Left forelimb (tissue), 1 donor: ENCODE measurements at regions not wholly inside any gene's neighbourhood (a gene's known extent, or its start where the extent isn't known, plus 50 kb on each side); places are given as distances from the start of the nearest gene placed in this dataset.
A peak's percentile ranks its signal among the peaks of the same experiment; 100 is the strongest.

Experiments
- DNase-seq: peaks from one replicate; pipeline ENCODE4 v3.0.0-alpha.2; 2018; ENCODE audit warnings: low spot score

DNA sequence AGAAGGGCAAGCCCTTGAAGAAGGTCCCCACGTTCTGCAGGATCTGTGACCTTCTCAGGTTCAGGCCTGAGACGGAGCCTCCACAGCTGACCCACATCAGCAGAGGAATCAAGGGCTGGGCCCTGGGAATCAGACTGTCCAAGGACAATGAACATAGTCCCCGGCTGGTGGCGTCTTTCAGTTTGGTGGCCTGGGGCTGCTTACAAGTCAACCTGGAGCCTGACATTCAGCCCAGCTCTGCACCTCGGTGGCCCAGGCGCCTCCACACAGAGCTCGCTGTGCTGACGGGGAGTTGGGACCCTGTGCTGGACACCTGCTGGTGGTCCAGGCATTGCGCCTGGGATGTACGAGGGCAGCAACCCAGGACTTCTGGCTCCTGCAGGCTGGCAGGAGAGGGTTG is 523.5 kb downstream of the TBC1D22A start:
- no peak for DNase-seq

DNA sequence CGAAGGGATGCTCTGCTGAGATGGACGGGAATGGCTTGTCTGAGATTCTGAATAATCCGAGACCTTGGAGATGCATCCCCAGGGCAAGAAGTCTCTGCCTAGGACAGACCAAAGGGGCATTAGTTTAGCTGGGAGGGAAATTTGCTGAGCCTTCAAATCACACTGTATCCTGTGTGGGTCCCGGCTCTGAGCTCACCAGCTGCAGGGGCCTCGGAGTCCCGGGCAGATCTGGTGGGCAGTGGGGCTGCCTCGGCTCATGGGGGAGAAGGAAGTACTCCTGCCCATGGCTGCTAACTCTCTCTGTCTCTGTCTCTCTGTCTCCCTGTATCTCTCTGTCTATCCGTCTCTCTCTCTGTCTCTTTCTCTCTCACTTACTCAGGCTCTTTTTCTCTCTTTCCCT is 522.4 kb downstream of the TBC1D22A start:
- no peak for DNase-seq

DNA sequence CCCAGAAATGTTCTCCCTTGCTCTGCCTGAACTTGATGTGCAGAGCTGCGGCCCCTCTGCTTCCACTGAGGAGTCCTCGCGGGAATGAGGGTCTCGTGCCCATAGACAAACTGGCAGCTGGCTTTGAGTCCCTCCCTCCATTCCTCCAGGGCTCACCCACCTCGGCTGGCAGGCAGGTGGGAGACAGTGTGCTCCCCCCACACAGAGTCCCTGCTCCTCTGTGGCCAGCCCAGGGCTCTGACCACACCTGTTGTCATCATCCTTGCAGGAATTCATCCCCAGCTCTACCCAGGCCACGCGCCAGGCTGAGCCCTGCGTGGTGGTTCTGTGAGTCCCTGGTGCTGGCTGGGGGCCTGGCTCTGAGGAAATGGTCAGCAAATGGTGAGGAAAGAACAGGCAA is 521.9 kb downstream of the TBC1D22A start:
- no peak for DNase-seq

DNA sequence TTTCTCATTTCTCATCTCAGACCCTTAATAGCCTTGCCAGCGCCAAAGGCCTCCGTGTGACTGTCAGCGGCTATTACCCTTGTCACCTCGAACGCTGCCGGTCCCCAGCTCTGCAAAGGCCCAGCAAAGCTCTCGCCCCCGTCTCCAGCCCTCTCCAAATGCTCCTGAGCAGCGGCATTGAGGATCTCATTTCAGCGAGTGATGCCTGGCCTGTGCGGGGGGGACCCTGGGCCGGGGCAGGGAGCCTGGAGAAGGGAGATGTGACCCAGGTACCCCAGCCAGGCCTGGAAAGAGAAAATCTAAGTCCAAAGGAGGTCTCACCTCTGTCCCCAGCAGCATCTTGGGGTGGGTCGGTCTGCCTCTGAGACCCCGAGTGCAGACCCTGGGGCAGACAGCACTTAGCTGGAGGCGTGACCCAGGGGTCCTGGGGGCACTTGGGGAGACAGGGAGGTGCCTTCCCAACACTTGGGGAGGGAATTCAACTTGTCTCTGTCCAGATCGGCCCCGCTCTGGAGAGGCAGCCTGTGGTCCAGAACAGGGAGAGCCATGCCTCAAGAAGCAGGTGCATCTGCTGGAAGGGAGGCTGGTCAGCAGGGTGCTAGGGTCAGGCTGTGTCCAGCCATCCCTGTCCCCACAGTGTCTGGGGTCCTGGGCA is 521.3 kb downstream of the TBC1D22A start:
- no peak for DNase-seq

DNA sequence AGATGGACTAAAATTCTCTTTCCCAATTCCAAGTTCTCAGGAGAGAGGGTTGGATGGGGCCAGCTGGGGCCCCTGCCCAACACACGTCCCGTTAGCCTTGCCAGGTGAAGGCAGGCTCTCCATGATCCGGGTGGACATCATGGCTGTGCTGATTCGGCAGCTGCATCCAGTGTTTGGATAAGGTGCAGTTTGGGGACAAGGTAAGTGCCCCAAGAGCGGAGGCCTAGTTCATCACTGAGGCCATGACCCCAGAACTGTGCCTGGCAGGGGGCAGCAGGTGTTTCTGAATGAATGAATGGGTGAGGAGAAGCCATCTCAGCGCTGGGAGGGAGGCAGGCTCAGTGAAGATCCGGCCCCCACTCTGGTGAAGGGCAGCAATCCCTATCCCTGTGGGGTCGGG is 520.4 kb downstream of the TBC1D22A start:
- DNase-seq, result no peak

DNA sequence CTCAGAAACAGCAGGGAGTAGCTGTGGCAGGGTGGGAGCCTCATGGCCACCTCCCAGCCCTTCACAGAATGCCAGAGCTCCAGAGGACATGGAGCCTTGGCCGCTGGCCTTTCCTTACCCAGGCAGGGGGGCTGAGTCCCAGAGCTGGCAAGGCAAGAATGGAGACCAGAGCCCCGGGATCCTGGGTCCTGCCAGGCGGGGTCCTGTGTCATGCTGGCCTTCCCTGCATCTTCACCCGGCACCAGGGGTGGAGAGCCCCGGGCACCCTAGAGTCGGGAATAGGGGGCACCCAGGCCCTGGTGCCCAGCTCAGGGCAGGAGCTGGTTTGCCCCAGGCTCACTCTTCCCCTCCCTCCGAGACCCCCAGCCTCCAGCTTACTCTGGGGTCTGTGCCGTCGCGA is 519.9 kb downstream of the TBC1D22A start:
- DNase-seq, result no peak

DNA sequence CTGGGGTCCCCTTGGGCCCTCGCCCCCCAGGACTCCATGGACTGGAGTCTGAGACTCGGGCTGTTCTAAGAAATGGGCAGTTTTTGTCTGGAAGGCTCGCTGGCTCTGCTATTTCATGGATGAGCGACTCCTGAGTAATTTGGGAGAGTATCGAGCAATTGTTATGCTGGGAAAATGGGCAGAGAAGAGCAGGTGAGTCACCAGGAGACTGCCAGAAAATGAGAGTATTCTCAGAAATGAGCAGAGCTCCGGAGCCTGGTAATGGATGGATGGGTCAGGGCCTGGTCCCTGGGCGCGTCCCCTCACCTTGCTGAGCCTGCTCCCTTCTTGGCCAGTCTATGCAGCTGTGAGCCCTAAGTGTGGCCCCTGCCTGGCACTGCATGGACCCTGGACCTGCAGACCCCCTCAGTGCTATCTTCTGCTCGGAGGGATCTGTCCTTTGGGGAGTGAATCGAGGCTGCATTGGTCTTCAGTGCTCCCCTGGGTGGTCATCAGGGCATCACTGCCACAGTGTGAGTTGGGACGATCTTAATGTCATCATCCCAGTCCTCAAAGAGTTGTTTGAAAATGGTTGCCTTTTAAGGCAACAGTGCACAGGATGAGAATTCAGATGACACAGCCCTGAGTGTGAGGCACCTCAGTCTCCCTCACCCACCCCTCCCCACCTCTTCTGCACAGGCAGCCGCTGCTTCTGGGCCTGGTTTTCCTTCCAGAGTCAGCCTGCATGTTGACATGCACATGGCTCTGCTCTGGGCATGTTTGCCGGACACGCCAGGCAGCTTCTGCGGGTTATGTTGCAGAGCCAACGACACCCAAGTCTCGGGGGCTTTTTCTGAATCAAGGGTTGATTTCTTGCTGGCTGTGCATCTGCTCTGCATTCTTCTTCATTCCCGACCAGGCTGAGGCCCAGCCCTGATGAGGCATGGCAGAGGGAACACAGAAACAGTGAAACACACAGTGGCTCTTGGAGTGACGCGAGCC is 519.0 kb downstream of the TBC1D22A start:
- DNase-seq, result no peak

DNA sequence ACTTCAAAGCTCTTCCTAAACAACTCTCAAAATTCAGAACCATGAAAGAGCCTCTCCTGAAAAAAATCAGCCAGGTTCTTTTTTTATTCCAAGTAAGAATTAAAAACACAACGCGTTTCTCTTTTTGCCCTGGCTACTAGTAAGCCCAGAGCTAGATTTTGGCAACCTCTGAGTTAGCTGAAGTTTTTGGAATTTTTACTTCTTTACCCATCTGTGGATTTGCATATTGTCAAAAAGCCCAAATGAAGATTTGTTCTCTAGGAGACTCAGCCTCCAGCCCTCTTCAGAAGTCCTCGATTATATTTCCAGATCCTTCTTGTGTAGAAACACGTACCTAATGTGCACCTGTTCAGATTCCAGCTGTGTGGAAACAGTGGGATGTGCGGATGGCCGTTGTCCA is 517.9 kb downstream of the TBC1D22A start:
- no peak for DNase-seq

DNA sequence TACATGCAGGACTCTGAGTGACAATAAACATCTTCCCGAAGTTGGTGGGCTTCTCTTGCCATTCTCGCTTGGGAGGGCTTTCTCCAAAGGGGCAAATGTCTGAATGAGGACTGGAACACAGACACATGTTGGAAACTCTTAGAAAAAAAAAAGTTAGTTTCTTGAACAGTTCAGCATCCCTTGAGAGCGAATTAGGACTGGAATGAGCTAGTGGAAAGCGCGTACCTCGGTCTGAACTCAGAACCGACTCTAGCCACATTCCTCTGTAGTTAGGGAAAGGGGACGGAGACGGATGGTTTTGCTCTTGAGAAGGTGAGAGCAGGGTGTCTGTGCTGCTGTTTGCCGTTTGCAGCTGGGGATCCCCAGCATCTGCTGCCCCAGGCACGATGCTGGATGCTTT is 517.3 kb downstream of the TBC1D22A start:
- DNase-seq, result no peak

DNA sequence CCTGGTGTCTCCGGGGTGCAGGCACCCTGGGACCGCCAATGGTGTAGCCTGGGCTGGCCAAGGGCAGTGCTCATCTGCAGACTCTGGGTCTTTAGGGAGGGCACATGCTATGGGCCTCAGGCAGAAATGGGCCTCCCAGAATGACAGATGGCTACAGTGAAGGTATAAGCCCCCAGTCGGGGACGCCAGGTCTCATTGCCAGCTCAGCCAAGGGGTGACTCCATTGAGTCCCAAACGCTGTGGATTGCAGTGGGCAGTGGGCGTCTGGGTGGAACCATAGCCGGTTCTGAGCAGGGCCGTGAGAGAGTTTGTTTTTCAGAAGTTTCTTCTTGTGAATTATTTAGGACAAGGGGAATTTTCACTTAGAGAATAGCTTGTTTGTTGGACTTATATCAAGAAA is 516.9 kb downstream of the TBC1D22A start:
- DNase-seq, result no peak

DNA sequence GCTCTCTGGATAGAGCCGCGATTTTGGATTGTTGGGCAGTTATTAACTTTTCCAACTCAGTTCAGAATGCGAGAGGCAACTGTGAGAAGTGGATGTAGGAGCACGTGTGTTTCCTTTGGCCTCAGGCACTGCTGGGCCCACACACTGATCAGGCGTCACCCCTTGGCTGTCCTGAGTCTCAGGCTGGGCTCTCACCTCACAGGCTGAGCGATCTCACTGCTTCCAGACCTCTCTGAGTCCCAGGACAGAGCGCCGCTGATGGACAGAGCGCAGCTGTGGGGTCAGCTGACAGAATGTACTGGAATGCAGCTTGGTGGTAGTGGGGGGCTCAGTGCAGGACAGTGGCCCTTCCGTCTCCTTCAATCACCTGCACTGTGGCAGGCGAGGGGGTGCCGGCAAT is 516.2 kb downstream of the TBC1D22A start:
- DNase-seq, result no peak

DNA sequence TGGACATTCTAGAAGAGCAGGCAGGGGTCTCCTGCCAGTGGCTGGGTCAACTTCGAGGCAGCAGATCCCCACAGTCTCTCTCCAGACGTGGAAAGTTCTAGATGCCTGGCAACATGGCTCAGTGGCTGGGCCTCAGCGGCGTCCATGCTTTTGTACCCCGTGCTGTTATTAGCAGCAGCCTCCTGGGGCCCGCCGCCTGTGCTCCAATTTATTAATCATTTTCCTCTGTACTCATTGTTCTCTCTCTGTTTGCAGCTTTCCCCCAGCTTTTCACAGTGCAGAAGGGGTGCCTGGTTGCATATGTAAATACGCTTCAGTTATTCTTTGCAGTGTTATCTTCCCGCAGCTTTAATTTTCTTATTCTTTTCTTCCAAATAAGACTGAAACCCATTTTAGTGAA is 515.1 kb downstream of the TBC1D22A start:
- DNase-seq, result peak; percentile 1

DNA sequence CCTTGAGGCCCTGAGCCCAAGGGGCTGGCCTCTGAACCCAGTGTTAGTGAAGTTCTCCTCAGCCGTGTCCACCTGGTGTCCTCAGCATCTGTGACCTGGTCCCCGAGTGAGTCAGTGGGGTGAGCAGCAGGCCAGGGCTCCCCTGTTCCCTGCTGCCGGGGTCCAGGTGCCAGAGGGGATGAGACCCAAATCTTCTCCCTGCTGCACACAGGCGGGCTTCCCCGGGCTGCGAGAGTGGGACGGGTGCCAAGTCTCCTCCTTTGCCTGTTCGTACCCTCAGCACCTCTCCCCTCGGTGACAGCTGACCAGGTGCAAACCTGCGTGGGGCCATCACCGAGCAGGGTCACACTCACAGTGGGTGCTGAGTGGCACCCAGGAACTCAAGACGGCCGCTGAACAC is 514.5 kb downstream of the TBC1D22A start:
- peak; percentile 60 for DNase-seq

DNA sequence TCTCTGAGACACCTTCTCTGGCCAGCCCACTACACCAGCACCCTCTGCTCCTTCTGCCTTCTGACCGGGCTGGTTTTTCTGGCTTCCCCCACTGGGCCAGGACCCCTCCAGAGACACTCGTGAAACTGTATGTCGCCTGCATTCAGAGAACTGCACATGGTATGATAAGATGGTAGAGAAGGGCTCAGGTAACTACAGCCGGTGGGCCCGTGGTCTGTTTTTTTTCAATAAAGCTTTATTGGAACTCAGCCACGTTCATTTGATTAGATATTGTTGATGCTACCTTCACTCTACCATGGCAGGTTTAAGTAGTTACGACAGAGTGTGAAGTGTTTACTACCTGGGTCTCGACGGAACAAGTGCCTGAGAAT is 514.0 kb downstream of the TBC1D22A start:
- DNase-seq, result peak; percentile 51

DNA sequence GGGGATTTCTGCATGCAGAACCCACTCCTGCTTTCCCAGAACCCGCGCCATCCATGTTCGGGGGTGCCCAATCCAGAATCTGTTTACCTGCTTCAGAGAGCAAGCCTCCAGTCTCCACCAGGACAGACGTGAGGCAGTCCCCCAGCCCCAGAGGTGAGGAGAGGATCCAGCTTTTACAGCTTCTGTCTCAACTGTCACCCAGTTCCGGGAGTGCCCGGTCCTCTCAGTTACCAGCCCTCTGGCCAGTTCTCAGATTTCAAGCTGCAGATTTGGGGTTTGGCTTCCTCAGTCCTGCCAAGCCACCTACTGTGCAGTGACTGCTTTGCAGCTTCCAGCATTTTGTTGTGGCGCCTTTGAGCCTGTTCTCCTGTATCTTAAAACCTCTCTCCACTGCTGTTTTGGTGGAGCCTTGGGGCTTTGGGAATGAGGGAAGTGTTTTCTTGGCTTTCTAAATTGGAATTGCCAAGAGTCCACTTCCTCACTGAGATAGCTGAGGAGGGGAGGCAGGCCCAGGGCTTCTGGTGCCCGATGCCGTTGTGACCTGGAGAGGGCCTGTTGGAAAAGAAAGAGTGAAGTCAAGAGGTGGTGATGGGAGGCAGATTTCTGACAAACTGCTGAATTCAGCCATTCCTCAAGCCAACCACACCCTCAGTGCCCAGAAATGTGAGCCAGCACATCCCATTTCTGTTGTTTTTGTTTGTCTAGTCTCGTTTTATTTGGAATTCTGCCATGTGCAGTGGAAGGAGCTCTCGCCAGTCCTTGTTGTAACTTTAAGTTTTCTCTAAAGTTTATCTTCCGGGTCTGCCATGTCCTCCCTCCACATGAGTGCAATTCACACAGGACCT is 513.4 kb downstream of the TBC1D22A start:
- peak; percentile 59 for DNase-seq

DNA sequence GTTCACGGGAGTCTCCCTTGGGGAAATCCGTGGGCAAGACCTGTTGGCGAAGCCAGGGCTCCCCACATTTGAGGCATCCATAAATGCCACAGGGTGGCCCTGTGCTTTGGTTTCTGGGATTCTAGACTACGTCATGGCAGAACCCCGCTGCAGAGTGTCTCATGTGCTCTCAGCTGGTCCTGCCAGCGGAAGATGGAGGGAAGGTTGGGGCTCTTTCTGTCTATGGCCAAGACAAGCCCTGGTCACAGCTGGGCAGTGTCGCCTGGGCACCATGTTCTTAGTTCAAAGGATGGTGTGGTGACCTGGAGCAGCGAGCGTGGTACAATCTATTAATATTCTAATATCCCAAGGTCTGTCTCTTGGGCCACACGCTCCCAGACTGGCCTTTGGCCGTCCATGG is 511.7 kb downstream of the TBC1D22A start:
- no peak for DNase-seq

DNA sequence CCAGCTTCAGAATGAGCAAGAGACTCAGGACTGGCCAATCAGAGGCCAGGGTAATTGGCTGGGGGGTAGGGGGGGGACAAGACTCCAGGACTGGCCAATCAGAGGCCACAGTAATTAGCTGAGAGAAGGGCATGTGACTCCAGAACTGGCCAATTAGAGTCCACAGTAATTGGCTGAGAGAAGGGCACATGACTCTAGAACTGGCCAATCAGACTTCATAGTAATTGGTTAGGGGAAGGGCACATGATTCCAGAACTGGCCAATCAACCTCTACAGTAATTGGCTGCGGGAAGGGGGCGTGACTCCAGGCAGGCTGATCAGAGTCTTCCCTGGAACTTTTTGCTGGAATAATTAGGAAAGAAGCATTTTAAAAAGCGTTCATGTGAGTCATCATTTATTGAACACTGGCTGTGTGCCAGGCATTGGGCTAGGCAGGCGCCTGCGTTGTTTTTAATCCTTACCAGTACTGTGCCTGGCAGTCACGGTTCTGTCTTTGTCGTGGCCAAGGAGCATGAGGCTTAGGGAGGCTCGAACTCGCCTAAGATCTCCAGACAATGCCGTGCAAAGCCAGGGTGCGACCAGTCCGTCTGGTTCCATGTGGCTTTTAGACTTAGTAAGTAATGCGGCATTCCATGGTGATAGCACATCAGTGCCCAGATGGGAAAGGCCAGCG is 508.1 kb downstream of the TBC1D22A start:
- DNase-seq, result peak; percentile 25

DNA sequence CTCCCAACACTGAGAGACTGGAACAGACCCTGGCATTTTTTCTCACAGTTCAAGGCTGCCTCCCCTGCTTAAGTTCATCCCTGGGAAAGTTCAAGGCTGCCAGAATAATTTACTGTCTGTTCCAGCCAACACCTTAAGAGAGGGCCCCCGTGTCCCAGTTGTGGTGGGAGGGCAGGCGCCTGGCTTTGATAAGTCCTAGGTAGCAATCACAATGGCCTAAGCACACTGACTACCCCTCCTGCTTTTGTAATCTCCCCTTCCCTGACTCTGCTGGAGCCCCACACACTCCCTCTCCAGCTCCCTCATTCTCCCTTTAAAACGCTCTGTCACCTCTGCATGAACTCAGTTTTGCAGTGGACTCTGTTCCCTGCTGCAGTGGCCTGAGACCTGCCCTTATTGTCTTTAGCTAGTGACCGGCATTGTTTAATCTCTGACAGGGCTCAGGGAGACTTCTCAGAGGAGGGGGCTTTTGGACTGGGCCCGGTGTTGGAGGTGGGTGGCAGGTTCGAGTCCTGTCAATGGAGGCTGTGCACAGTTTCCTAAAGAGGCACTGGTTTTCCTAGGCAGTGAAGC is 507.2 kb downstream of the TBC1D22A start:
- no peak for DNase-seq

DNA sequence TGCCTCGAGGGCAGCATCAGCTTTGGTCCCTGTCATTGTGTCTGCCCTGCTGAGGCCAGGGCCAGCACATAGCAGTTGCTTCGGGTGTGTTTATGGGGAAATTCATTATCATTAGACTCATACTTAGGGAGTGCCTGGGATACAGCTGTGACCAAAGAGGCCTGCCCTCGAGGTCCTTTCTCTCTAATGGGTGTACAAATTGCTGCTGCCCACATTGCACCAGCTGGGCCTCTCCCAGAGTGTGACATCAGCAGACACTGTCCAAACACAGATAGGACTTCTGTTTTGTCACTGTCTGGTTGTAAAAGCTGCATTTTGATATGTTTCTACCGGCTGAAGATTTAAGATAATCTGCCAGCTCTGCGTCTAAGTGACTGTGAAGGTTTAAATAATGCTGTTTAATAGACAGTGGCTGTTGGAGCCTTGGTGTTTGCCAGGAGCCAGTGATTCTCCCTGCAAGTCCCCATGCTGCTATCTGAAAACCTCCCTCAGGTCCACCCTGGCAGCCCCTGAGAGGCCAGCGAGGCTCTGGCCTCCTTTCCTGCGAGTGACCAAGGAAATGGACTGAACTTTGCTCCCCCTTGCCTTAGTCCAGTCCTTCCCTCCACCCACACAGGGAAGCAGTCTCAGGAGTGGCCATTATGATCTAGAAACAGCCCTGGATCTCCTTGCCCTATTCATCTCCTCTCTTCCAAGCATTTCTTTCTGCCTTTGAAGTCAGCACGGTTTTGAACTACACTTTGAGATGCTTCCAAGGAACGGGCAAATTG is 505.2 kb downstream of the TBC1D22A start:
- peak; percentile 28 for DNase-seq

DNA sequence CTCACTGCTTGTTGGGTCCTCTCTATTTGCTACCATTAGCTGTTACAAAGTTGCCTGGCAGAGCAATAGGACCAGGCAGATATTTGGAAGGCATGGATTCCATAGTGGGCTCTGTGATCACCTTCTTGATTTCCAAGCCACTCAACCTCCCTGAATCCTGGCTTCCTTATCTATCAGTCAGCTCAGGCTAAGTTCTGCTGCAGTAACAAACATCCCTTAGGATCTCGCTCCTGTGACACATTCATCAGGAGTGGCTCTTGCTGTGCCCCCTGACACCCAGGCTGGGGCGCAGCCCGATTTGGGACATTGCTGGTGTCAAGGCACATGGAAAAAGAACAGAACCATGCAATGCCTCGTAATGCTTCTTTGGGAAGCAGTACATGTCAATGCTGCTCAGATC is 503.9 kb downstream of the TBC1D22A start:
- peak; percentile 57 for DNase-seq

DNA sequence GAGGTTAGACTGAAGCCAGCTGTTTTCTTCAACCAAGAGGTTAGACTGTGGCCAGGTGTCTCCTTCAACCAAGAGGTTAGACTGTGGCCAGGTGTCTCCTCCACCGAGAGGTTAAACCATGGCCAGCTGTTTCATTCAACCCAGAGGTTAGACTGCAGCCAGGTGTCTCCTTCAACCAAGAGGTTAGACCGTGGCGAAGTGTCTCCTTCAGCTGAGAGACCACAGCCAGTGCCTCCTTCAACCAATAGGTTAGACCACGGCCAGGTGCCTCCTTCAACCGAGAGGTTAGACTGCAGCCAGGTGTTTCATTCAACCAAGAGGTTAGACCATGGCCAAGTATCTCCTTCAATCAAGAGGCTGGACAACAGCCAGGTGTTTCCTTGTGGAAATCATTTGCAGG is 498.1 kb downstream of the TBC1D22A start:
- no peak for DNase-seq
